HepG2 (cell line): ENCODE measurements at regions not wholly inside any gene's neighbourhood (a gene's known extent, or its start where the extent isn't known, plus 50 kb on each side); places are given as distances from the start of the nearest gene placed in this dataset.

ENCODE experiments used
- ATAC-seq: fragments of 200-7000 bp; cut with Tn5 transposase; 3 replicates; pipeline ENCODE4 v1.9.1; 2020; ENCODE audit warnings: mild to moderate bottlenecking, moderate library complexity
- BruUV-seq: library from RNA; stranded (reverse); fragments of 400-500 nt; replicated peaks from 2 replicates; lab custom pipeline; 2021; lab: Mats Ljungman, UMichigan
- CTCF ChIA-PET: fragments of 300-600 bp; formaldehyde crosslinking; extraction: SDS; loops from one replicate; lab custom pipeline; 2021; ENCODE audit warnings: low total read pairs, inconsistent platforms, low intra/inter-chr PET ratio; lab: Yijun Ruan, JAX
- POLR2A ChIA-PET: fragments of 350-600 bp; sonication (Branson Sonifier 250); formaldehyde crosslinking; loops from one replicate; lab custom pipeline; 2020; ENCODE audit warnings: antibody characterized with exemption, inconsistent platforms; lab: Yijun Ruan, JAX
- DNase-seq: peaks from one replicate; pipeline ENCODE4 v3.0.0-alpha.2; 2015; ENCODE audit warnings: low spot score
- FAIRE-seq: peaks from 3 replicates; lab custom pipeline; 2011; peaks lifted over from hg19 to GRCh38; lab: Jason Lieb, UNC
- H2AFZ ChIP-seq: one replicate; pipeline ENCODE4 v1.6.1; 2011; ENCODE audit warnings: low read length, inconsistent platforms
- H3K27ac ChIP-seq: fragments of 300-600 bp; 3 replicates; pipeline ENCODE4 v1.8.0; 2011; ENCODE audit warnings: mixed run types, mild to moderate bottlenecking, mixed read lengths, low read length, inconsistent platforms; ENCODE audit not compliant: insufficient read depth; ENCODE audit errors: extremely low read length
- H3K27me3 ChIP-seq, 2 experiments: fragments of 200-600 bp in 1 of 2; 2 replicates in 1 of 2; 3 replicates in 1 of 2; pipeline versions ENCODE4 v1.6.0 to v1.8.0; 2011; ENCODE audit warnings: low read length in 2 of 2, mild to moderate bottlenecking in 2 of 2, moderate library complexity in 2 of 2, inconsistent platforms in 1 of 2; ENCODE audit not compliant: insufficient read depth in 2 of 2, control insufficient read depth in 1 of 2
- H3K36me3 ChIP-seq, 2 experiments: fragments of 200-600 bp in 1 of 2; replicated peaks in 1 of 2; 2 replicates in 1 of 2; 3 replicates in 1 of 2; pipeline versions ENCODE4 v1.5.1 to v1.8.0; 2011; ENCODE audit warnings: low read length in 2 of 2, inconsistent platforms in 1 of 2; ENCODE audit not compliant: insufficient read depth in 2 of 2, control insufficient read depth in 1 of 2
- H3K4me1 ChIP-seq: 2 replicates; pipeline ENCODE4 v1.5.1; 2012; ENCODE audit warnings: low read length, inconsistent platforms; ENCODE audit not compliant: insufficient read depth
- H3K4me2 ChIP-seq: 2 replicates; pipeline ENCODE4 v1.6.0; 2011; ENCODE audit warnings: low read depth, low read length, inconsistent platforms
- H3K4me3 ChIP-seq, 3 experiments: fragments of 200-600 bp in 1 of 3; sonication (generic), shearing (Covaris generic) in 1 of 3; replicated peaks in 1 of 3; 2 replicates each; pipeline ENCODE4 v1.5.1; 2011 to 2016; ENCODE audit warnings: low read length in 3 of 3, inconsistent platforms in 2 of 3, low read depth in 2 of 3, mild to moderate bottlenecking in 2 of 3, control low read depth in 1 of 3, mixed read lengths in 1 of 3; ENCODE audit not compliant: insufficient read depth in 1 of 3
- H3K79me2 ChIP-seq: one replicate; pipeline ENCODE4 v1.6.1; 2011; ENCODE audit warnings: low read length, inconsistent platforms; ENCODE audit not compliant: insufficient read depth
- H3K9ac ChIP-seq: 2 replicates; pipeline ENCODE4 v1.6.0; 2011; ENCODE audit warnings: mild to moderate bottlenecking, low read depth, low read length, inconsistent platforms; ENCODE audit not compliant: insufficient read depth
- H3K9me3 ChIP-seq: 2 replicates; pipeline ENCODE4 v1.5.1; 2012; ENCODE audit warnings: mild to moderate bottlenecking, low read length
- H4K20me1 ChIP-seq: 2 replicates; pipeline ENCODE4 v1.6.0; 2011; ENCODE audit warnings: inconsistent platforms, mild to moderate bottlenecking, low read length, moderate library complexity; ENCODE audit not compliant: insufficient read depth
- ATF7-NPFF ChIP-seq: sonication (generic); formaldehyde crosslinking; IDR thresholded peaks from 2 replicates; pipeline ENCODE4 v1.8.1; 2023; ENCODE audit warnings: mild to moderate bottlenecking, low read depth, missing genetic modification reagents, moderate library complexity
- CBX1 ChIP-seq: IDR thresholded peaks from one replicate; pipeline ENCODE4 v1.6.1; 2016; ENCODE audit warnings: antibody characterized with exemption, low read depth
- ELF3 ChIP-seq: IDR thresholded peaks from 2 replicates; pipeline ENCODE4 v1.6.1; 2016; ENCODE audit warnings: missing genetic modification reagents, missing compliant biosample characterization
- FOSL2 ChIP-seq: sonication (generic); formaldehyde crosslinking; IDR thresholded peaks from 2 replicates; pipeline ENCODE4 v1.4.0; 2020; ENCODE audit warnings: missing genetic modification reagents
- KLF12 ChIP-seq: sonication (generic); formaldehyde crosslinking; IDR thresholded peaks from 2 replicates; pipeline ENCODE4 v1.4.0; 2020; ENCODE audit warnings: missing genetic modification reagents, borderline replicate concordance
- KLF13 ChIP-seq: sonication (generic); formaldehyde crosslinking; IDR thresholded peaks from 2 replicates; pipeline ENCODE4 v1.4.0; 2020; ENCODE audit warnings: mild to moderate bottlenecking, missing genetic modification reagents
- NR2F6 ChIP-seq, 2 experiments: IDR thresholded peaks; 2 replicates each; pipeline ENCODE4 v1.6.1; 2016; ENCODE audit warnings: antibody characterized with exemption in 1 of 2, mild to moderate bottlenecking in 1 of 2
- RFX3 ChIP-seq: IDR thresholded peaks from 2 replicates; pipeline ENCODE4 v1.6.1; 2016; ENCODE audit warnings: missing biosample characterization, missing genetic modification reagents
- TEAD3 ChIP-seq: optimal IDR thresholded peaks from 2 replicates; pipeline ENCODE3; 2016; ENCODE audit warnings: borderline replicate concordance
- TRIM24 ChIP-seq: sonication (generic); formaldehyde crosslinking; IDR thresholded peaks from 2 replicates; pipeline ENCODE4 v1.8.0; 2022; ENCODE audit warnings: mild to moderate bottlenecking, missing genetic modification reagents
- WGBS: methylation state at CpG from one replicate; pipeline ENCODE4 v1.1.6; 2017; ENCODE audit warnings: low lambda C conversion rate; 5-methylcytosine and 5-hydroxymethylcytosine counted together
- in situ Hi-C: cut with HindIII; loops from 2 replicates; pipeline ENCODE4 v1.10.0; 2017; ENCODE audit warnings: low pct_unique_long_range_greater_than_20kb; ENCODE audit not compliant: extremely low pct_ligation_motif_present
- intact Hi-C: fragments of 100-400 bp; cut with micrococcal nuclease; formaldehyde crosslinking; loops from one replicate; pipeline ENCODE4 v1.10.0; 2022; ENCODE audit not compliant: unreplicated experiment
- TF ChIP-seq, protein P1 (sequence below): sonication (generic); formaldehyde crosslinking; IDR thresholded peaks from 2 replicates; pipeline ENCODE4 v1.5.0; 2020; ENCODE audit warnings: missing genetic modification reagents
- TF ChIP-seq, protein P2 (sequence below): sonication (generic); formaldehyde crosslinking; IDR thresholded peaks from 2 replicates; pipeline ENCODE4 v1.4.0; 2020; ENCODE audit warnings: mild to moderate bottlenecking, missing genetic modification reagents
- TF ChIP-seq, protein P3 (sequence below): sonication (generic); formaldehyde crosslinking; IDR thresholded peaks from 2 replicates; pipeline ENCODE4 v1.8.0; 2022; ENCODE audit warnings: mild to moderate bottlenecking, missing genetic modification reagents, moderate library complexity

DNA sequence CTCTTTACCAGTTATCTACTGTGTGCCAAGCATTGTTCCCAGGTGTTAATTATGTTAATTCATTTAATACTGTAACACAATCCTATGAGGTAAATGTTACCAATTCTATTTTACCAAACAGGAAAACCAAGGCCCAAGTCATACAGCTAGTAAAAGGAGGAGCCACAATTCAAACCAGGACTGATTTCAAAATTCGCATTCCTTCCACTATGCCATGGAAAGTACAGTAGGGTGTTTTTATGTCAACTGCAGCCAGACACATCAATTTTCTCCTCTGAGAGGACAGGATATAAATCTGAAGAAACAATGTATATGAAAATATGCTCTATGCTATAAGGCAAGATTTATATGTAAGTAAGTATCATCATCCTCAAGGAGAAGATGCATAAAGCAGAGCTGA is 104.3 kb downstream of the RPL27A start:
- ChIA-PET CTCF (no interaction called here), POLR2A (no interaction called here)
- Histone ChIP-seq H2AFZ (no peak overlapping the region), H3K4me1 (peaks cover 12% of the 10 kb centered on the region; the same call in 1 of the 2 replicates), H3K27ac (no peak overlapping the region), H3K27me3 (no peaks in the 10 kb centered on the region), H3K9ac (no peak overlapping the region), H4K20me1 (no peaks in the 10 kb centered on the region), H3K4me3 (no peak overlapping the region), H3K36me3 (no peaks in the 10 kb centered on the region), H3K4me2 (no peak overlapping the region), H3K79me2 (peaks cover 2% of the 10 kb centered on the region), H3K9me3 (no peaks in the 10 kb centered on the region)
- no peak for DNase-seq
- FAIRE-seq = no peak
- in situ Hi-C loops (no loop called here), intact Hi-C loops (no loop called here)
- 96% methylated on average over 1 of the region's 1 CpG for WGBS
- peak; percentile 62 for TF ChIP-seq TEAD3 (CRISPR knock-in tag)
- TF ChIP-seq CBX1 = no peak
- ATAC-seq = peak; percentile 37; the same call in 1 of the 3 replicates
- no TSS peak for BruUV-seq

DNA sequence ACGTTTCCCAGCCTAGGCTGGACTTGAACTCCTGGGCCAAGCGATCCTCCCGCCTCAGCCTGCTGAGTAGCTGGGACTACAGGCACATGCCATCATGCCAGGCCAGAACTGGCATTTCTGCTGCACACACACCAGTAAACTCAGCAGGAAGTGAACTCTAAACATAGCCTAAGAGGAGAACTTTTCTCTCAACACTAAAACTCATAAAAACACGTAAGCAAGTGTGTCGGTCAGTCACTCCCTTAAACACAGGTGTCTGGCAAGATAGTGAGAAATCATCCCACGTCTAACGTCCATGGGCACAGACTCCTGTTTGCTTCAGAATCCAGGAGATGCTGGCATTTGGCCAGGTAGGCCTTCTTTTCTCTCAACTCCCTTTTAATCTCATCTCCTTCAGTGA is 104.8 kb downstream of the RPL27A start:
- Histone ChIP-seq H3K27ac (no peak overlapping the region), H3K9ac (no peak overlapping the region), H3K4me3 (no peak overlapping the region), H3K36me3 (no peaks in the 10 kb centered on the region), H3K79me2 (peaks cover 2% of the 10 kb centered on the region), H2AFZ (no peak overlapping the region), H3K27me3 (no peaks in the 10 kb centered on the region), H4K20me1 (no peaks in the 10 kb centered on the region), H3K4me2 (no peak overlapping the region), H3K9me3 (no peaks in the 10 kb centered on the region), H3K4me1 (peaks cover 17% of the 10 kb centered on the region)
- BruUV-seq = no TSS peak
- ATAC-seq (no peak), DNase-seq (no peak), FAIRE-seq (no peak)
- ChIA-PET CTCF (no interaction called here), POLR2A (no interaction called here)
- 81% methylated on average over 7 of the region's 7 CpGs for WGBS
- intact Hi-C loops = no loop called here
- in situ Hi-C loops = no loop called here
- TF ChIP-seq ELF3 (CRISPR knock-in tag) = no peak
- TF ChIP-seq KLF13 (CRISPR knock-in tag) = no peak
- TF ChIP-seq, protein P1, sequence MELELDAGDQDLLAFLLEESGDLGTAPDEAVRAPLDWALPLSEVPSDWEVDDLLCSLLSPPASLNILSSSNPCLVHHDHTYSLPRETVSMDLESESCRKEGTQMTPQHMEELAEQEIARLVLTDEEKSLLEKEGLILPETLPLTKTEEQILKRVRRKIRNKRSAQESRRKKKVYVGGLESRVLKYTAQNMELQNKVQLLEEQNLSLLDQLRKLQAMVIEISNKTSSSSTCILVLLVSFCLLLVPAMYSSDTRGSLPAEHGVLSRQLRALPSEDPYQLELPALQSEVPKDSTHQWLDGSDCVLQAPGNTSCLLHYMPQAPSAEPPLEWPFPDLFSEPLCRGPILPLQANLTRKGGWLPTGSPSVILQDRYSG (CRISPR knock-in tag) = no peak
- TF ChIP-seq, protein P2, sequence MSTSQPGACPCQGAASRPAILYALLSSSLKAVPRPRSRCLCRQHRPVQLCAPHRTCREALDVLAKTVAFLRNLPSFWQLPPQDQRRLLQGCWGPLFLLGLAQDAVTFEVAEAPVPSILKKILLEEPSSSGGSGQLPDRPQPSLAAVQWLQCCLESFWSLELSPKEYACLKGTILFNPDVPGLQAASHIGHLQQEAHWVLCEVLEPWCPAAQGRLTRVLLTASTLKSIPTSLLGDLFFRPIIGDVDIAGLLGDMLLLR (CRISPR knock-in tag) = no peak
- TF ChIP-seq FOSL2 (CRISPR knock-in tag) = no peak
- no peak for TF ChIP-seq KLF12 (CRISPR knock-in tag)
- TF ChIP-seq, protein P3, sequence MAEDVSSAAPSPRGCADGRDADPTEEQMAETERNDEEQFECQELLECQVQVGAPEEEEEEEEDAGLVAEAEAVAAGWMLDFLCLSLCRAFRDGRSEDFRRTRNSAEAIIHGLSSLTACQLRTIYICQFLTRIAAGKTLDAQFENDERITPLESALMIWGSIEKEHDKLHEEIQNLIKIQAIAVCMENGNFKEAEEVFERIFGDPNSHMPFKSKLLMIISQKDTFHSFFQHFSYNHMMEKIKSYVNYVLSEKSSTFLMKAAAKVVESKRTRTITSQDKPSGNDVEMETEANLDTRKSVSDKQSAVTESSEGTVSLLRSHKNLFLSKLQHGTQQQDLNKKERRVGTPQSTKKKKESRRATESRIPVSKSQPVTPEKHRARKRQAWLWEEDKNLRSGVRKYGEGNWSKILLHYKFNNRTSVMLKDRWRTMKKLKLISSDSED (CRISPR knock-in tag) = no peak
- TF ChIP-seq ATF7-NPFF (CRISPR knock-in tag) = no peak
- no peak for TF ChIP-seq RFX3 (CRISPR knock-in tag)
- no peak for TF ChIP-seq NR2F6 (IDR thresholded peaks at IDR 0.05)
- no peak for TF ChIP-seq NR2F6 (CRISPR knock-in tag; IDR thresholded peaks at IDR 0.05)
- TF ChIP-seq TRIM24 = no peak
